Activated CD4-positive, alpha-beta T cell treated with anti-CD3 and anti-CD28 coated beads, Interleukin-2, Interleukin-4, amounts not matched to agents 100 ng/mL and 50 ng/mL, durations not matched to agents 16 hours and 8 hours (primary cell): ENCODE measurements at regions not wholly inside any gene's neighbourhood (a gene's known extent, or its start where the extent isn't known, plus 50 kb on each side); places are given as distances from the start of the nearest gene placed in this dataset.
"Not testable (repeated sequence)": the region's sequence is repeated elsewhere in the genome, so short reads cannot be mapped to it uniquely, and the experiment has no call there.

ENCODE experiments used
- DNase-seq: peaks from one replicate; pipeline ENCODE4 v3.0.0-alpha.2; 2020; ENCODE audit warnings: low spot score

GRCh38 chr18:63071701-63072141 lies 247.8 kb downstream of the BCL2 start:
- DNase-seq = no peak

- no peak for DNase-seq
Observed at GRCh38 chr18:63070767-63071502, 248.6 kb downstream of the BCL2 start.

GRCh38 chr18:63069496-63069895 lies 250.1 kb downstream of the BCL2 start:
- no peak for DNase-seq

GRCh38 chr18:63067939-63068338 lies 251.6 kb downstream of the BCL2 start:
- DNase-seq = no peak

- no peak for DNase-seq
Observed at GRCh38 chr18:63065172-63065571, 254.4 kb downstream of the BCL2 start.

- no peak for DNase-seq
Observed at GRCh38 chr18:63063171-63063570, 256.4 kb downstream of the BCL2 start.

- DNase-seq = no peak
Observed at GRCh38 chr18:63062246-63062645, 257.3 kb downstream of the BCL2 start.

- no peak for DNase-seq
Observed at GRCh38 chr18:63061303-63061702, 258.3 kb downstream of the BCL2 start.

- no peak for DNase-seq
Observed at GRCh38 chr18:63058521-63058920, 261.0 kb downstream of the BCL2 start.

GRCh38 chr18:63057707-63058106 lies 261.9 kb downstream of the BCL2 start:
- no peak for DNase-seq

- DNase-seq = no peak
Observed at GRCh38 chr18:63054901-63055584, 264.5 kb downstream of the BCL2 start.

GRCh38 chr18:63051928-63052327 lies 267.6 kb downstream of the BCL2 start:
- no peak for DNase-seq

GRCh38 chr18:63050667-63051395 lies 268.7 kb downstream of the BCL2 start:
- DNase-seq = not testable (repeated sequence)

- DNase-seq = no peak
Observed at GRCh38 chr18:63046375-63046774, 273.2 kb downstream of the BCL2 start.

GRCh38 chr18:63043516-63043915 lies 276.1 kb downstream of the BCL2 start:
- no peak for DNase-seq

GRCh38 chr18:63042351-63042750 lies 277.2 kb downstream of the BCL2 start:
- no peak for DNase-seq

GRCh38 chr18:63040788-63041410 lies 278.7 kb downstream of the BCL2 start:
- DNase-seq = peak; percentile 25

- DNase-seq = no peak
Observed at GRCh38 chr18:63037491-63037890, 282.1 kb downstream of the BCL2 start.

GRCh38 chr18:63031375-63031774 lies 288.2 kb downstream of the BCL2 start:
- DNase-seq = no peak
